ENCODE measurements at regions not wholly inside any gene's neighbourhood (a gene's known extent, or its start where the extent isn't known, plus 50 kb on each side); places are given as distances from the start of the nearest gene placed in this dataset.

GRCh38 chr9:99745085-99745484, 76.6 kb upstream of the NR4A3 start:
- Histone ChIP-seq H3K27ac (no peak overlapping the region), H3K9me3 (no peaks in the 10 kb centered on the region), H3K4me1 (replicated peaks) (no peaks in the 10 kb centered on the region), H3K36me3 (no peaks in the 10 kb centered on the region), H3K4me3 (no peak overlapping the region), H3K27me3 (replicated peaks; ENCODE audit: insufficient read depth) (no peaks in the 10 kb centered on the region)
- TF ChIP-seq POLR2AphosphoS5 (IDR thresholded peaks at IDR 0.05) (no peak), POLR2A (IDR thresholded peaks at IDR 0.05) (no peak)
- 82% methylated on average over 4 of the region's 4 CpGs for whole genome bisulfite sequencing
- intact Hi-C loops (cut with DNase I): no loop called here
- DNase-seq (ENCODE audit: low spot score): no peak

- no peak overlapping the region for H3K27ac ChIP-seq
- H3K36me3 ChIP-seq: no peaks in the 10 kb centered on the region
- intact Hi-C loops (cut with DNase I): no loop called here
- H3K4me1 ChIP-seq (replicated peaks): no peaks in the 10 kb centered on the region
- no peak for TF ChIP-seq POLR2AphosphoS5 (IDR thresholded peaks at IDR 0.05)
- TF ChIP-seq CTCF (IDR thresholded peaks at IDR 0.05): no peak
- no peak for TF ChIP-seq POLR2A (IDR thresholded peaks at IDR 0.05)
- no peaks in the 10 kb centered on the region for H3K27me3 ChIP-seq (replicated peaks; ENCODE audit: insufficient read depth)
- WGBS: 93% methylated on average over 1 of the region's 1 CpG
- no peak for DNase-seq (ENCODE audit: low spot score)
- H3K9me3 ChIP-seq: no peaks in the 10 kb centered on the region
- H3K4me3 ChIP-seq: no peak overlapping the region
Observed at GRCh38 chr9:99746406-99746805, 75.3 kb upstream of the NR4A3 start.

- Histone ChIP-seq H3K4me3 (no peak overlapping the region), H3K27me3 (replicated peaks; ENCODE audit: insufficient read depth) (no peaks in the 10 kb centered on the region), H3K9me3 (no peaks in the 10 kb centered on the region), H3K4me1 (replicated peaks) (no peaks in the 10 kb centered on the region), H3K27ac (no peak overlapping the region), H3K36me3 (no peaks in the 10 kb centered on the region)
- no peak for DNase-seq (ENCODE audit: low spot score)
- intact Hi-C loops (cut with DNase I): no loop called here
- TF ChIP-seq POLR2AphosphoS5 (IDR thresholded peaks at IDR 0.05): no peak
- TF ChIP-seq POLR2A (IDR thresholded peaks at IDR 0.05): no peak
- no peak for TF ChIP-seq CTCF (IDR thresholded peaks at IDR 0.05)
Observed at GRCh38 chr9:99748266-99748665, 73.4 kb upstream of the NR4A3 start.

GRCh38 chr9:99748676-99749075, 73.0 kb upstream of the NR4A3 start:
- no peak for TF ChIP-seq POLR2AphosphoS5 (IDR thresholded peaks at IDR 0.05)
- TF ChIP-seq CTCF (IDR thresholded peaks at IDR 0.05): no peak
- TF ChIP-seq POLR2A (IDR thresholded peaks at IDR 0.05): no peak
- WGBS: 68% methylated on average over 1 of the region's 1 CpG
- H3K27me3 ChIP-seq (replicated peaks; ENCODE audit: insufficient read depth): no peaks in the 10 kb centered on the region
- H3K4me3 ChIP-seq: no peak overlapping the region
- no peak overlapping the region for H3K27ac ChIP-seq
- no peaks in the 10 kb centered on the region for H3K9me3 ChIP-seq
- no peaks in the 10 kb centered on the region for H3K36me3 ChIP-seq
- no peak for DNase-seq (ENCODE audit: low spot score)
- H3K4me1 ChIP-seq (replicated peaks): no peaks in the 10 kb centered on the region
- intact Hi-C loops (cut with DNase I): no loop called here

GRCh38 chr9:99749641-99750040, 72.0 kb upstream of the NR4A3 start:
- Histone ChIP-seq H3K36me3 (no peaks in the 10 kb centered on the region), H3K4me3 (no peak overlapping the region), H3K9me3 (no peaks in the 10 kb centered on the region), H3K4me1 (replicated peaks) (no peaks in the 10 kb centered on the region), H3K27ac (no peak overlapping the region), H3K27me3 (replicated peaks; ENCODE audit: insufficient read depth) (no peaks in the 10 kb centered on the region)
- intact Hi-C loops (cut with DNase I): no loop called here
- TF ChIP-seq CTCF (IDR thresholded peaks at IDR 0.05) (no peak), POLR2AphosphoS5 (IDR thresholded peaks at IDR 0.05) (no peak), POLR2A (IDR thresholded peaks at IDR 0.05) (no peak)
- DNase-seq (ENCODE audit: low spot score): no peak
- WGBS: 87% methylated on average over 5 of the region's 5 CpGs
